DND-41 (cell line): ENCODE measurements at regions not wholly inside any gene's neighbourhood (a gene's known extent, or its start where the extent isn't known, plus 50 kb on each side); places are given as distances from the start of the nearest gene placed in this dataset.

ENCODE experiments used
- EZH2 ChIP-seq: IDR thresholded peaks from 3 replicates; pipeline ENCODE4 v1.6.1; 2012; ENCODE audit warnings: borderline replicate concordance, low read depth, mild to moderate bottlenecking, moderate library complexity, low read length, inconsistent platforms; ENCODE audit not compliant: severe bottlenecking
- TF ChIP-seq, protein P1 (sequence below): IDR thresholded peaks from 2 replicates; pipeline ENCODE4 v1.5.1; 2012; ENCODE audit warnings: borderline replicate concordance, low read length, moderate library complexity, mild to moderate bottlenecking; ENCODE audit not compliant: poor library complexity, severe bottlenecking; ENCODE audit errors: extremely low read depth

DNA sequence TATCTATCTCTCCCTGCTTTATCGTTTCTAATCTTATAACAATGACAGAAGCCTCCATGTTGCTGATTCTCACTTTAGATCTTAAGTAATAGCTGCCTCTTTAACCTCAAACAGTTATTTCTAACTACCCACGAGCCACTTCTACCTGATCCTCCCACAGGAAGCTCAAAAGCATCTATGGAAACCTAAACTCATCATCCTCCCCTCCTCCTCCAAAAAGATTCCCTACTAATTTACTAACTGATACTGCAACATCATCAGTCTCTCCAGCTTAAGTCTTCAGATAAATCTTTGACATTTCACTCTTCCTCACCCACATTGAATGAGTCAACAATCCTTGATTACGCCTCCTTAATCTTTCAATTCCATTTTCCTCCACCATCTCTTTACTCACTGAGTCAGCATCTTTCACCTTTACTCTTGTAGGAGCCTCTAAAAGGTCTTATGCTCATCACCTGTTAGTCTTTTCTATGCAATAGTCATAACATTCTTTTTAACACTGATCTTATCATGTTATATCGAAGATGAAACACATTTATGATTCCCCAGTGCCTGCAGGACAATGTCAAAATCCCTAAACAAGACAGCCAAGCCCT is 526.7 kb upstream of the CDH4 start:
- TF ChIP-seq, protein P1, sequence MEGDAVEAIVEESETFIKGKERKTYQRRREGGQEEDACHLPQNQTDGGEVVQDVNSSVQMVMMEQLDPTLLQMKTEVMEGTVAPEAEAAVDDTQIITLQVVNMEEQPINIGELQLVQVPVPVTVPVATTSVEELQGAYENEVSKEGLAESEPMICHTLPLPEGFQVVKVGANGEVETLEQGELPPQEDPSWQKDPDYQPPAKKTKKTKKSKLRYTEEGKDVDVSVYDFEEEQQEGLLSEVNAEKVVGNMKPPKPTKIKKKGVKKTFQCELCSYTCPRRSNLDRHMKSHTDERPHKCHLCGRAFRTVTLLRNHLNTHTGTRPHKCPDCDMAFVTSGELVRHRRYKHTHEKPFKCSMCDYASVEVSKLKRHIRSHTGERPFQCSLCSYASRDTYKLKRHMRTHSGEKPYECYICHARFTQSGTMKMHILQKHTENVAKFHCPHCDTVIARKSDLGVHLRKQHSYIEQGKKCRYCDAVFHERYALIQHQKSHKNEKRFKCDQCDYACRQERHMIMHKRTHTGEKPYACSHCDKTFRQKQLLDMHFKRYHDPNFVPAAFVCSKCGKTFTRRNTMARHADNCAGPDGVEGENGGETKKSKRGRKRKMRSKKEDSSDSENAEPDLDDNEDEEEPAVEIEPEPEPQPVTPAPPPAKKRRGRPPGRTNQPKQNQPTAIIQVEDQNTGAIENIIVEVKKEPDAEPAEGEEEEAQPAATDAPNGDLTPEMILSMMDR = no peak
- no peak for TF ChIP-seq EZH2
